ENCODE measurements at regions not wholly inside any gene's neighbourhood (a gene's known extent, or its start where the extent isn't known, plus 50 kb on each side); places are given as distances from the start of the nearest gene placed in this dataset.

GRCh38 chr2:156679820-156680219 lies 243.6 kb downstream of the GPD2 start:
- no peak for TF ChIP-seq CTCF (conservative IDR thresholded peaks at IDR 0.05; ENCODE audit: low read depth in 2 of 2)
- TF ChIP-seq EZH2 (IDR thresholded peaks at IDR 0.05; ENCODE audit: low read depth, unreplicated experiment) = no peak
